ENCODE measurements at regions not wholly inside any gene's neighbourhood (a gene's known extent, or its start where the extent isn't known, plus 50 kb on each side); places are given as distances from the start of the nearest gene placed in this dataset.
A peak's percentile ranks its signal among the peaks of the same experiment; 100 is the strongest.

GRCh38 chr13:29953542-29953941, 103.1 kb upstream of the UBL3 start:
- no peak for DNase-seq
- Histone ChIP-seq H3K4me3 (ENCODE audit: insufficient read depth, low read depth, low read length) (no peak overlapping the region), H3K36me3 (replicated peaks; ENCODE audit: control insufficient read depth, insufficient read depth, low read length) (no peaks in the 10 kb centered on the region), H3K27me3 (ENCODE audit: control insufficient read depth, insufficient read depth, low read length) (no peaks in the 10 kb centered on the region; the same call in 1 of the 2 replicates)

GRCh38 chr13:29952245-29952644, 101.8 kb upstream of the UBL3 start:
- Histone ChIP-seq H3K27me3 (ENCODE audit: control insufficient read depth, insufficient read depth, low read length) (no peaks in the 10 kb centered on the region; the same call in 1 of the 2 replicates), H3K36me3 (replicated peaks; ENCODE audit: control insufficient read depth, insufficient read depth, low read length) (no peaks in the 10 kb centered on the region), H3K4me3 (ENCODE audit: insufficient read depth, low read depth, low read length) (no peak overlapping the region)
- DNase-seq: no peak

GRCh38 chr13:29948791-29949190, 98.4 kb upstream of the UBL3 start:
- H3K4me3 ChIP-seq (ENCODE audit: insufficient read depth, low read depth, low read length): no peak overlapping the region
- H3K27me3 ChIP-seq (ENCODE audit: control insufficient read depth, insufficient read depth, low read length): no peaks in the 10 kb centered on the region; the same call in 1 of the 2 replicates
- no peak for DNase-seq
- no peaks in the 10 kb centered on the region for H3K36me3 ChIP-seq (replicated peaks; ENCODE audit: control insufficient read depth, insufficient read depth, low read length)

GRCh38 chr13:29948244-29948643, 97.8 kb upstream of the UBL3 start:
- H3K36me3 ChIP-seq (replicated peaks; ENCODE audit: control insufficient read depth, insufficient read depth, low read length): no peaks in the 10 kb centered on the region
- no peak for DNase-seq
- H3K4me3 ChIP-seq (ENCODE audit: insufficient read depth, low read depth, low read length): no peak overlapping the region
- no peaks in the 10 kb centered on the region; the same call in 1 of the 2 replicates for H3K27me3 ChIP-seq (ENCODE audit: control insufficient read depth, insufficient read depth, low read length)

DNA sequence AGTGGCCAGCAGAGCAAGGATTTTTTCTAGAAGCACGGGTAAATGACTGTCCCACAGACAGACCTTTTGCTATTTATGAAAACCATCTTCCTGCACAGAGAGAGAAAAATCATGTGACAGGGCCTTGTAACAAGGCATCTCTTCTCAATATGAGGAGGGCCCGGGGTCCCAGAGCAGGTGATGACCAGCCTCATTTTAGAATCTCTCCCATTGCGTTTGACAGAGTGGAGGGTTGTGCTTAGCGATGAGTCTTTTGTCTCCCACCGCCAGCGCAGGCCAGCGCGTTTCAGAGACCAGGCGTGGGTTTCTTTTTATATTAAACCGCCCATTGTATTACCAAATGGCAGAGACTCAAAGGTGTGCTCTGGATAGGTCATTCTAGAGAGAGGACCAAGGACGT, 97.4 kb upstream of the UBL3 start:
- Histone ChIP-seq H3K36me3 (replicated peaks; ENCODE audit: control insufficient read depth, insufficient read depth, low read length) (no peaks in the 10 kb centered on the region), H3K27me3 (ENCODE audit: control insufficient read depth, insufficient read depth, low read length) (no peaks in the 10 kb centered on the region; the same call in 1 of the 2 replicates), H3K4me3 (ENCODE audit: insufficient read depth, low read depth, low read length) (no peak overlapping the region)
- DNase-seq: no peak

GRCh38 chr13:29946093-29946492, 95.7 kb upstream of the UBL3 start:
- DNase-seq: no peak
- no peaks in the 10 kb centered on the region for H3K36me3 ChIP-seq (replicated peaks; ENCODE audit: control insufficient read depth, insufficient read depth, low read length)
- H3K4me3 ChIP-seq (ENCODE audit: insufficient read depth, low read depth, low read length): no peak overlapping the region

DNA sequence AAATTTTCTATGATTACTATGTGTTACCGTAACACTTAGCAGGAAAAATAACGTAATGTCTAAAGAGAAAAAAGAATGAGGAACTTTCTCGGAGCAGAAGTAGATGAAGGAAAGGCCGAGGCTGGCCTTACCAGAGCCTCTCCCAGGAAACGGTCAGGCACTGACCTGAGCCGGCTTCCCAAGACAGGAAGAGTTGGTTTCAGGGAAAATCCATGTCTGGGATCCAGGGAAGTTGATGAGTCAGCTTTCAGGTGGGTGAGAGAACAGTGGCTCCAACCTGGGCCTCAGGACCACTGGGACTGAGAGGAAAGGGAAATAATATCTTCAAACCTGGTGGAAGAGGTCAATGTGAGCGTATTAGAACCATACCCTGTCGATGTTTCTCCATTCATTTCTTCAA, 93.3 kb upstream of the UBL3 start:
- H3K27me3 ChIP-seq (ENCODE audit: control insufficient read depth, insufficient read depth, low read length): peaks cover 1% of the 10 kb centered on the region; the same call in 1 of the 2 replicates
- no peaks in the 10 kb centered on the region for H3K36me3 ChIP-seq (replicated peaks; ENCODE audit: control insufficient read depth, insufficient read depth, low read length)
- no peak for DNase-seq
- H3K4me3 ChIP-seq (ENCODE audit: insufficient read depth, low read depth, low read length): no peak overlapping the region

More at GRCh38 chr13:29946093-29946492, 95.7 kb upstream of the UBL3 start:
- H3K27me3 ChIP-seq (ENCODE audit: control insufficient read depth, insufficient read depth, low read length): peaks cover 1% of the 10 kb centered on the region; the same call in 1 of the 2 replicates

DNA sequence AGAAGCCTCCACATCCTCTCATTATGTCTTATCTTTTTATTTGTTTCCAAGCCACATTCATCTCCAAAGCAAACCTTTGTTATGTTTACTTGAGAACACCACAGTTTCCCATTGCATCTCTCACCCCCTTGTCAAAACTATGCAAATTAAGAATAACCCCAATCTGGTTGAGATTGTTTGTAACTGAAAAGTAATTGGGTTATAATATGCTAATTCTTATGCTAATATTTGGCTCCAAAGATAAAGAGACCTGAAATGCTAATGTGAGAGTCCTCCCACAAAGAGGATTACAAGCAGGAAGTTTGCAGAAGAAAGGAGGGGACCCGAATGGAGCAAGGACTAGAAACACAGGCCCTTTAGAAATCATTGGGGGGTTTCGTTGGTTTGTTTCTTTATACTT, 92.9 kb upstream of the UBL3 start:
- H3K36me3 ChIP-seq (replicated peaks; ENCODE audit: control insufficient read depth, insufficient read depth, low read length): no peaks in the 10 kb centered on the region
- H3K27me3 ChIP-seq (ENCODE audit: control insufficient read depth, insufficient read depth, low read length): peaks cover 1% of the 10 kb centered on the region; the same call in 1 of the 2 replicates
- no peak overlapping the region for H3K4me3 ChIP-seq (ENCODE audit: insufficient read depth, low read depth, low read length)
- peak; percentile 51 for DNase-seq

- H3K36me3 ChIP-seq (replicated peaks; ENCODE audit: control insufficient read depth, insufficient read depth, low read length): no peaks in the 10 kb centered on the region
Measured at GRCh38 chr13:29940715-29941114, 90.3 kb upstream of the UBL3 start.

GRCh38 chr13:29939158-29939557, 88.7 kb upstream of the UBL3 start:
- DNase-seq: peak; percentile 49
- Histone ChIP-seq H3K27me3 (ENCODE audit: control insufficient read depth, insufficient read depth, low read length) (peaks cover 6% of the 10 kb centered on the region), H3K4me3 (ENCODE audit: insufficient read depth, low read depth, low read length) (no peak overlapping the region), H3K36me3 (replicated peaks; ENCODE audit: control insufficient read depth, insufficient read depth, low read length) (no peaks in the 10 kb centered on the region)

More at GRCh38 chr13:29940715-29941114, 90.3 kb upstream of the UBL3 start:
- Histone ChIP-seq H3K4me3 (ENCODE audit: insufficient read depth, low read depth, low read length) (no peak overlapping the region), H3K27me3 (ENCODE audit: control insufficient read depth, insufficient read depth, low read length) (peaks cover 6% of the 10 kb centered on the region)
- DNase-seq: no peak

DNA sequence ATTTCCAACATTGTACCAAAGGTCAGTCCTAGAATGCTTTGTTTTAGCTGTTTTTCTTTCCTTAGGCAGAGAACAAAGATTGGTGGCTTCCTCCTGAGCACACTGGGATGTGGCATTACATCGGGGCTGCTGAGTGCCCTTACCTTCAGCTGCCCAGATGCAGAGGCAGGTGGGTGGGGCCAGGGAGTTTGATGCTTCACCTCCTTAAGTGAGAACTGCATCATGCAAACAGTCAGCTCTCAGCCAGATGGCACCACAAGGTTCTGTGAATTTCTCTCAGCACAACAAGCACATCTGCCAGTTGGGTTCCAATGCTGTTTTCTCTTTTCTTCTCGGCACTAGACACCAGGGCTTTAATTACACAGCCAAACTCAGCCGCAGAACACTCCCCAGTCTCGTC, 87.4 kb upstream of the UBL3 start:
- Histone ChIP-seq H3K36me3 (replicated peaks; ENCODE audit: control insufficient read depth, insufficient read depth, low read length) (no peaks in the 10 kb centered on the region), H3K27me3 (ENCODE audit: control insufficient read depth, insufficient read depth, low read length) (peaks cover 6% of the 10 kb centered on the region), H3K4me3 (ENCODE audit: insufficient read depth, low read depth, low read length) (no peak overlapping the region)
- peak; percentile 59 for DNase-seq

GRCh38 chr13:29937379-29937778, 87.0 kb upstream of the UBL3 start:
- Histone ChIP-seq H3K27me3 (ENCODE audit: control insufficient read depth, insufficient read depth, low read length) (peaks cover 6% of the 10 kb centered on the region), H3K36me3 (replicated peaks; ENCODE audit: control insufficient read depth, insufficient read depth, low read length) (no peaks in the 10 kb centered on the region), H3K4me3 (ENCODE audit: insufficient read depth, low read depth, low read length) (no peak overlapping the region)
- DNase-seq: no peak

GRCh38 chr13:29936956-29937355, 86.5 kb upstream of the UBL3 start:
- Histone ChIP-seq H3K27me3 (ENCODE audit: control insufficient read depth, insufficient read depth, low read length) (peaks cover 5% of the 10 kb centered on the region), H3K36me3 (replicated peaks; ENCODE audit: control insufficient read depth, insufficient read depth, low read length) (no peaks in the 10 kb centered on the region), H3K4me3 (ENCODE audit: insufficient read depth, low read depth, low read length) (no peak overlapping the region)
- DNase-seq: no peak

GRCh38 chr13:29936051-29936813, 85.8 kb upstream of the UBL3 start:
- Histone ChIP-seq H3K4me3 (ENCODE audit: insufficient read depth, low read depth, low read length) (no peak overlapping the region), H3K27me3 (ENCODE audit: control insufficient read depth, insufficient read depth, low read length) (peaks cover 5% of the 10 kb centered on the region), H3K36me3 (replicated peaks; ENCODE audit: control insufficient read depth, insufficient read depth, low read length) (no peaks in the 10 kb centered on the region)
- peak; percentile 35 for DNase-seq

DNA sequence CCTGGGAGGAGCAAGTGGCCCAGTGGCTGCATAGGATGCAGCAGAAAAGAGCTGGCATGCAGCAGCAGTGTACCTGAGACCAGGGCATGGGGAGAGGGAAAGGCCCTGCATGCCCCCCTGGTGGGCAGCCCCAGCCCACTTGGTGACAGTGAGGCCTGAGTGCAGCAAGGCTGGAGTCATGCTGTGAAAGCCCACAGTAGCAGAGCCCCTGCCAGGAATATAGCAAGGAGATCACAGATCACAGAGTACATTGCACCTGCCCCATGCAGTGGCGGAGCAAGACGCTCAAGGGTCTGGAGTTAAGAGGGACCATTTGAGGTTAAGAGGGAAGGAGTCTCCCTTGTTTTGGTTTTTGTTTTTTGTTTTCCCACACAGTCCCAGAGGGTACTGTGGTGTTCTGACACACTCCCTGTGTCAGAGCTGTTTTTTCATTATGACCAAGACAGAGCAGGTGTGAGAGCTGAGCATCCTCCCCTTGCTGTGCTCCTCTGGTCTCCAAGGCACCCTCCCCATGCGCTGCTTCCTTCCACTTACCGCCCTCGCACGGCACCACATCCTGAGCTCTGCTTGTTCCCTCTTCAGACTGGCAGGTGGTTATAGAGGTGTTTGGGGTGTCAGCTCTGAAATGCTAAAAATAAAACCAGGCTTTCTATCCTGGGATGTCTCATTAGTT, 85.0 kb upstream of the UBL3 start:
- Histone ChIP-seq H3K4me3 (ENCODE audit: insufficient read depth, low read depth, low read length) (no peak overlapping the region), H3K36me3 (replicated peaks; ENCODE audit: control insufficient read depth, insufficient read depth, low read length) (no peaks in the 10 kb centered on the region)
- peak; percentile 35 for DNase-seq

More for the DNA sequence above, 85.0 kb upstream of the UBL3 start:
- peaks cover 5% of the 10 kb centered on the region for H3K27me3 ChIP-seq (ENCODE audit: control insufficient read depth, insufficient read depth, low read length)

All from H7 (cell line).